Kidney epithelial cell (primary cell): ENCODE measurements at regions not wholly inside any gene's neighbourhood (a gene's known extent, or its start where the extent isn't known, plus 50 kb on each side); places are given as distances from the start of the nearest gene placed in this dataset.
A peak's percentile ranks its signal among the peaks of the same experiment; 100 is the strongest.

Experiments used
- DNase-seq: peaks from one replicate; pipeline ENCODE4 v3.0.0-alpha.2; 2010; ENCODE audit warnings: low read depth
- H3K27me3 ChIP-seq: 2 replicates; pipeline ENCODE4 v1.6.0; 2011; ENCODE audit warnings: low read length; ENCODE audit not compliant: control insufficient read depth, insufficient read depth
- H3K36me3 ChIP-seq: 2 replicates; pipeline ENCODE4 v1.5.1; 2011; ENCODE audit warnings: low read length; ENCODE audit not compliant: control insufficient read depth, insufficient read depth
- H3K4me3 ChIP-seq: 2 replicates; pipeline ENCODE4 v1.5.1; 2011; ENCODE audit warnings: low read depth, mild to moderate bottlenecking, control low read depth, low read length
- TF ChIP-seq, protein P1 (sequence below): IDR thresholded peaks from 2 replicates; pipeline ENCODE4 v1.5.1; 2011; ENCODE audit warnings: mild to moderate bottlenecking, moderate library complexity, low read length, control low read depth, inconsistent platforms; ENCODE audit not compliant: insufficient read depth, poor library complexity, severe bottlenecking

- H3K27me3 ChIP-seq, result no peaks in the 10 kb centered on the region
- TF ChIP-seq, protein P1, sequence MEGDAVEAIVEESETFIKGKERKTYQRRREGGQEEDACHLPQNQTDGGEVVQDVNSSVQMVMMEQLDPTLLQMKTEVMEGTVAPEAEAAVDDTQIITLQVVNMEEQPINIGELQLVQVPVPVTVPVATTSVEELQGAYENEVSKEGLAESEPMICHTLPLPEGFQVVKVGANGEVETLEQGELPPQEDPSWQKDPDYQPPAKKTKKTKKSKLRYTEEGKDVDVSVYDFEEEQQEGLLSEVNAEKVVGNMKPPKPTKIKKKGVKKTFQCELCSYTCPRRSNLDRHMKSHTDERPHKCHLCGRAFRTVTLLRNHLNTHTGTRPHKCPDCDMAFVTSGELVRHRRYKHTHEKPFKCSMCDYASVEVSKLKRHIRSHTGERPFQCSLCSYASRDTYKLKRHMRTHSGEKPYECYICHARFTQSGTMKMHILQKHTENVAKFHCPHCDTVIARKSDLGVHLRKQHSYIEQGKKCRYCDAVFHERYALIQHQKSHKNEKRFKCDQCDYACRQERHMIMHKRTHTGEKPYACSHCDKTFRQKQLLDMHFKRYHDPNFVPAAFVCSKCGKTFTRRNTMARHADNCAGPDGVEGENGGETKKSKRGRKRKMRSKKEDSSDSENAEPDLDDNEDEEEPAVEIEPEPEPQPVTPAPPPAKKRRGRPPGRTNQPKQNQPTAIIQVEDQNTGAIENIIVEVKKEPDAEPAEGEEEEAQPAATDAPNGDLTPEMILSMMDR, result no peak
- DNase-seq, result no peak
- no peak overlapping the region for H3K4me3 ChIP-seq
- H3K36me3 ChIP-seq, result no peaks in the 10 kb centered on the region
Measured at GRCh38 chr2:215530191-215530968, 94.5 kb upstream of the FN1 start.

GRCh38 chr2:215529271-215529670, 93.4 kb upstream of the FN1 start:
- no peaks in the 10 kb centered on the region for H3K27me3 ChIP-seq
- H3K4me3 ChIP-seq, result no peak overlapping the region
- no peak for DNase-seq
- H3K36me3 ChIP-seq, result no peaks in the 10 kb centered on the region
- TF ChIP-seq, protein P1, result no peak

DNA sequence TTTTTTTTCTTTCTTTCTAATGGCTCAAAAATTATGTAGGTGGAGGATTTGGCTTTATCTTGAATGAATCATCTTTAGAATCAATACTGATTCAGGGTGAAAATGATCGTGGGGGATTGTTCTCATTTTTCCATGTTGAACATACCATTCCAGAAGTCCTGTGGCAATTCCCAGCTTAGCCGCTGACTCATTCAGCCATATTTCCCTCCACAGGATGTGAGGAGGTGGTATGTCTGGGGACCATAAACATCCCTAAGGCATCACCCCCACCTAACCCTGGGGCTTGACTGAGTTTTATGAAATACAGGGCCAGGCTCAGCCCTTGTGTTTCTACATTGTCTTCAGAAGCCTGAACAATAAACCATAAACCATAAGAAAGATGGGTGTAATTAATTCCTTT, 92.7 kb upstream of the FN1 start:
- TF ChIP-seq, protein P1, result no peak
- peak; percentile 74 for DNase-seq
- Histone ChIP-seq H3K27me3 (no peaks in the 10 kb centered on the region), H3K36me3 (no peaks in the 10 kb centered on the region), H3K4me3 (no peak overlapping the region)

- Histone ChIP-seq H3K4me3 (no peak overlapping the region), H3K36me3 (no peaks in the 10 kb centered on the region), H3K27me3 (no peaks in the 10 kb centered on the region)
- DNase-seq, result no peak
- TF ChIP-seq, protein P1, result no peak
Measured at GRCh38 chr2:215527736-215528135, 91.9 kb upstream of the FN1 start.

GRCh38 chr2:215526341-215526740, 90.5 kb upstream of the FN1 start:
- Histone ChIP-seq H3K36me3 (no peaks in the 10 kb centered on the region), H3K27me3 (no peaks in the 10 kb centered on the region), H3K4me3 (no peak overlapping the region)
- TF ChIP-seq, protein P1, result no peak
- no peak for DNase-seq

DNA sequence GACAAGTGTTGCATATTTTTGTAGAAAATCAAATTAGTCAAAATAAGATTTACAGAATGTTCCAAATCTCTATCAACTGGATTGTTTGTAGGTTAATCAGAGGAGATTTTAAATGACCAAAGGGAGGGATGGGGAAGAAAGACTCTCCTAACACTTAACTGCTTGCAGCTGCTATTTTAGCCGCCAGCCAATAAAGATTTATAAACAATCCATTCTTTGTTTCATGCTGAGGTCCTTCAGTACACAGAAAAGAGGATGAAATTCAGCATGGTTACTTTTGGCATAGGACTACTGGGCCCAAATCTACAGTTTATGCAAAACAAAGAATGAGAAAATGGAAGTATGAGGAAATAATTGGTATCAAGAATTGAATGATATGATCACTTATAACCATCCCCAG, 86.4 kb upstream of the FN1 start:
- Histone ChIP-seq H3K27me3 (no peaks in the 10 kb centered on the region), H3K36me3 (no peaks in the 10 kb centered on the region)
- no peak for DNase-seq

More for the DNA sequence above, 86.4 kb upstream of the FN1 start:
- TF ChIP-seq, protein P1, result no peak
- no peak overlapping the region for H3K4me3 ChIP-seq
